Stimulated activated CD4-positive, alpha-beta T cell treated with anti-CD3 and anti-CD28 coated beads, Interleukin-1b, Interleukin-23, amount 100 ng/mL, for 48 hours (primary cell): ENCODE measurements at regions not wholly inside any gene's neighbourhood (a gene's known extent, or its start where the extent isn't known, plus 50 kb on each side); places are given as distances from the start of the nearest gene placed in this dataset.
"Not testable (repeated sequence)": the region's sequence is repeated elsewhere in the genome, so short reads cannot be mapped to it uniquely, and the experiment has no call there.

Experiments
- DNase-seq: peaks from one replicate; pipeline ENCODE4 v3.0.0-alpha.2; 2020

GRCh38 chr3:20537234-20537633 is 351.2 kb upstream of the SGO1 start:
- DNase-seq: no peak

DNA sequence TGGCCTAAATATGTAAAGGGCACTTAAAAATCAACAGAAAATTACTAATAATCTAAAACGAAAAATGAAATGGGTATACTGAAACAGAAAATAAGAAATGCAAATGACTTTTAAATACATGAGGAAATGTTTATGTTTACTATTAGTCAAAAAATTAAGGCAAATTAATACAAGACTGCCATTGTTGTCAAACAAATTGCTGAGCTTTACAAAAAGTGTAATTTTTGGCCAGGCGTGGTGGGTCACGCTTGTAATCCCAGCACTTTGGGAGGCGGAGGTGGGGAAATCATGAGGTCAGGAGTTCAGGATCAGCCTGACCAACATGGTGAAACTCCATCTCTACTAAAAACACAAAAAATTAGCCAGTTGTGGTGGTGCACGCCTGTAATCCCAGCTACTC is 343.9 kb upstream of the SGO1 start:
- no peak for DNase-seq

DNA sequence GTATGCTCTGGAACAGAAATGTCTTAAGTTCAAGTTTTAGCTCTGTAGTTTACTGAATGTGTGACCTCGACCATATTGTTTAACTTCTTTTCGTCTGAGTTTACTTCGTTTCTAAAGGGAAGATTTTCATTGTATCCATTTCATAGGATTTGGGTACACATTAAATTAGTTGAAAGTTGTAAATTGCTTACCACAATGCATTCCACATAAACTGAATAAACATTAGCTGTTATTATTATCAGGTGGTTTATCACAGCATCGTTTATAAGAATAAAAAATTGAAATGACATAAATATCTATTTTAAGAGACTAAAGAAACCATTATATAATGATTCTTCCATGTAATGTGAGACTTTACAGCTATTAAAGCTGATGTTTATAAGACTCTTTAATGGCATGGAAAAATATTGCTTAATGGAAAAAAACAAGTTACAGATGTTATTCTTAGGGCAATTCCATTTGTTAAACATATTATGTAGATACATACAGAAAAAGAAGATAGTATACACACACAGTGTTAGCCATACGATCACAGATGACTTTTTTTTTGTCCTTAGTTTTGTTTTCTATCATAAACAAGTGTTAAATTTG is 342.3 kb upstream of the SGO1 start:
- DNase-seq: no peak

DNA sequence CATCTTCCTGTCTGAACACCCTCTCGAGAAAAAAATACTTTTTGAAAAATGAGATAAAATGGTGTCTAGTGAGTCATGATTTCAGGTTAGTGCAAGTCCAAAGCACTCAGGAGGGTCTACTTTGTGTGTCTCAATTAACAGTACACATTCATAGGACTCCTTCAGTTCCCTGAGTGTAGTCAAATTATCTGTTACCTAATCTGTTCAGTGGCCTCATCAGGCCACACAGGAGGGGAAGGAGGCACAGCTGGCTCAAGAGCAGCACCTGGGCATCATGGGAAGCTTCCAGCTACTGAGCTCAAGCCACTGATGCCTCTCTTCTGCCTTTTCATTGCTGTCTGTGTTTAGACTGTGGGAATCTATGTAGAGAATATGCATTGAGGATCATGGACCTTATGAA is 341.4 kb upstream of the SGO1 start:
- no peak for DNase-seq

DNA sequence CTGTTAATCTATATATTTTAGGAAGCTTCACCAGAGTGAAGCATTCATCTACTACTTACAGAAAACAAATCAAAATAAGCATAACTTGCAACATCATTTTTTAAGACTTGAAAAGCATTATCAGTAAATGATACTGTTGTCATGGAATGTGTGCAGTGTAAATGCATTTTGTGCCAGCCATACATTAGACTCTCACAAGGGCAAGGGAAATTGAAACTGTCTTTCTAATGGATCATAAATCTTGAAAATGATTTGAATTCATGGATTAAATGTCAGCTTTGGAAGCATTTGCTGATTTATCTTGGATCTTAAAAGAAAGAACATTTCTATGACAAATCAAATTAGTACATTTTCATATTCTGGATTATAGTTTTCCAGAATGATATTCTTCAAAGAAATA is 338.3 kb upstream of the SGO1 start:
- DNase-seq: no peak

DNA sequence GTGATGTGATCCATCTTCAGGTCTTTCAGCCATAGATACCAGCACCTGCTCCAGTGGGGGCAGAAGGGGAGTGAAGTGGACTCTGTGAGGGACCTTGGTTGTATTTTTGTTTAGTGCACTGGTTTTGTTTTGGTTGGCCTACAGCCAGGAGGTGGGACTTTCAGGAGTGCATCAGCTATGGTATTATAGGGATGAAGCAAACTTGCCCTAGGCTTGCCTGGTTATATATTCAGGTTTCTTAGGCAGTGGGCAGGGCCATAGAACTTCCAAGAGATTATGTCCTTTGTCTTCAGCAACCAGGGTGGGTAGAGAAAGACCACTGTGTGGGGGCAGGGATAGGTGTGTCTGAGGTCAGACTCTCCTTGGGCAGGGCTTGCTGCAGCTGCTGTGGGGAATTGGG is 337.3 kb upstream of the SGO1 start:
- no peak for DNase-seq

DNA sequence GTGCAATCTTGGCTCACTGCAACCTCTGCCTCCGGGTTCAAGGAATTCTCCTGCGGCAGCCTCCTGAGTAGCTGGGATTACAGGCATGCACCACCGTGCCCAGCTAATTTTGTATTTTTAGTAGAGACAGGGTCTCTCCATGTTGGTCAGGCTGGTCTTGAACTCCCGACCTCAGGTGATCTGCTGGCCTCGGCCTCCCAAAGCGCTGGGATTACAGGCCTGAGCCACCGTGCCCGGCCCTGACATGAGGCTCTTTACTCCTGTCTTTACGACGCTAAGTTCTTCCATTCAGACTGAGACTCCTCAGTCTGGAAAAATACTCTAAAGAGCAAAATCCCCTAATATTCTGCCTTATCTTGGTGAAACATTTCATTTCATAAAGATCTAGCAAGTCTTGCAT is 331.3 kb upstream of the SGO1 start:
- not testable (repeated sequence) for DNase-seq

DNA sequence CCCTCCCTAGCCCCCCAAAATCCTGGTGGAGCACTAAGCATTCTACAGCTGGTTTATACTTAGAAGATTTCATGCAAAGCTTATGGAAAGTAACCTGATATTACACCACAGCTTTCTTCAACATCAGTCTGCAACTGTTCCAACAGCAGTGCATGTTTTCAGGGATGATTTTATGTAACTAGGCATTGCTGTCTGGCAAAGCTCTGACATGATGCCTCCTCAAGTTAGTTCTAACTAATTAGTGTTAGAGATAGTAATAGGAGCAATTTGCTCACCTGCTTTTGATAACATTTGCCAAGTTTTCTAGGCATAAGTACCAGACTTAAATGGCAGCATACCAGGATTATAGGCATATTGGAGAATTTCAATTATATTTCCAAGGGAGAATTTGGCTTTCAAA is 330.3 kb upstream of the SGO1 start:
- no peak for DNase-seq

DNA sequence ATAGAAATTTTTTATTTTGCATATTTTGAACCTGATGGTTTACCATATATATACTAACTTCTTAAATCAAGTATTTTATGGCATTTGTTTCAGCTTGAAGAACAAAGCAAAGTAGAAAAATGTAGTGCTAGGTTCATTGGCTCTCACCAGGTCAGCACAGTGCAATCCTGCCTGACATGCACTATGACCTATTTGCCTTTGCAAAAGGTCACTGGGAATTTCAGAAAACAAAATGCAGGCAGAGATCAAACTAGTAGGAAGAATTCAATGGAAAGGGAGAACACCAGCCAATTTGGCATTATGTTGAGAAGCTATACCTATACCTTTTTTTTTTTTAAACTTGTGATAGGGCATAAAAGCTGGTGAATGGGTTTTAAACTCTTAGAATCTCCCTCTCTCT is 329.8 kb upstream of the SGO1 start:
- no peak for DNase-seq

GRCh38 chr3:20511863-20512505 is 326.0 kb upstream of the SGO1 start:
- DNase-seq: no peak

- DNase-seq: no peak
Measured at GRCh38 chr3:20510396-20510795, 324.4 kb upstream of the SGO1 start.

- DNase-seq: no peak
Measured at GRCh38 chr3:20503394-20504082, 317.5 kb upstream of the SGO1 start.

- DNase-seq: no peak
Measured at GRCh38 chr3:20490996-20491395, 305.0 kb upstream of the SGO1 start.

DNA sequence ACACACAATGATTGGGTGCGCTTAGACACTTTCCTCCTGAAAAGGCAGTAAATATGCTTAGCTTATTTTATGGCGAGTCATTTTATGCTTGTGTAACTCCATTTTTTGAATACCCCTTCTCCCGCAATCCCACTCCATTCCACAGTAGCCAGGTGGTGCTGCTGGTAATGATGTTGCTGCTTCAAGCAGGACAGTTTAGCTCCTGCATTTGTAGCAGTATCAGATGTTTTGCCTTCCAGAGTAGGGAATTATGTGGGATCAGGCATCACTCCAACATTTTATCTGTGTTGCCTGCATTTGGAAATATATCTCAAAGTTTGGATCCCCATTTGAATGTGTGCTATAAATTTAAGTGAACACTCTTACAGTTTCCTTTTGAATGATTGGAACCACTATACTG is 302.1 kb upstream of the SGO1 start:
- no peak for DNase-seq

GRCh38 chr3:20484126-20484525 is 298.1 kb upstream of the SGO1 start:
- DNase-seq: no peak

DNA sequence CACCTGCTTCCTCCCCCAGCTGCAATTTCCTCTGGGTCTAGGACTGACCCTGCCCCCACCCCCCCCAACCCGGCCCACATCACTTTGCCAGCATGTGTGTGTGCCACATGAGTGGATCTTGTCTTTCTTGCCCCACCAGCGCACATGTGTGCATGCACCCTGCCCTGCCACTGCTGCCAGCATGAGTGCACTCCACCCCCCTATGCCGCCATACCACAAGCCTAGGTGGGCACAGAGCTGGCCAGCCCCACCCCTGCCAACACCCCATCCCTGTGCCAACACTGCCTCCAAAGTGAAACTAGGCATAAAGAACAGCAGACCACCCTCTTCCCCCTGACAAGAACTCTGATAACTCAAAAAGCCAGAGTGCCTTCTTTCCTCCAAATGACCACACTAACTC is 296.3 kb upstream of the SGO1 start:
- DNase-seq: no peak

GRCh38 chr3:20480786-20481365 is 294.9 kb upstream of the SGO1 start:
- DNase-seq: no peak

DNA sequence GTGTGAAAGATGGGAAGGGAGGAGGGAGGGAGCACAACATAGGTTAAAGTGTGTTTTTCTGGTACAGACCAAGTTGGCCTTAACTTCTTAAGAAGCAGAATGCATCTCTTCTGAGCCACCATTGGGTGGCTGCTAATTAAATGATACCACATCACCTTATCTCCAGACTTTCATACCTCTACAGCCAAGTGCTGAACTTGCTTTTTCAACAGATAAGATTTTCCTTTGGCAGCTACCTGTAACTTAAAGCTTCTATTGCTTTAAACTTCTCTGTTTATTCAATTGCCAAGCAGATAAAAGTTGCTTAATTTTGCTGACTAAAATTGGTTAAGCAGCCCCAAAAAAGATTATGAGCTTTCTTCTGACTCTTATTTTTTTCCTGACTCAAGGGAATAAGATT is 292.4 kb upstream of the SGO1 start:
- DNase-seq: no peak

GRCh38 chr3:20464237-20464636 is 278.2 kb upstream of the SGO1 start:
- not testable (repeated sequence) for DNase-seq

DNA sequence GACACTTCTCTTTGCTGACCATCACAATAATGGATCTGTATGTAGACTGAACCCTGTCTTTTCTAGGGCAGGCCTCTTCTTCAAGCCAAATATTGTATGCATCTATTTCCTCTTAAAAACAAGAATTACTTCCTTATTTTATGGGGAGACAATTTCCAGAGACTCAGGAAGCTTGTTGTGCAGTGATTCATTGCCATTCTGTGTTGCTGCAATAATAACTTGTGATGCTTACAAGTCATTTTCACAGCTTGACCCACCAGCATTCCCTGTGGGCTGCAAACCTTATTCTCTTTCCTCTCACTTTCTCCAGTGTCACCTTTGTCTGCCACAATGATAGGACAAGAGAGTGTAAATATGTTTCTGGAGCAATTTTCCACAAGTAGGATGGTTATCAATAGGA is 276.7 kb upstream of the SGO1 start:
- no peak for DNase-seq

GRCh38 chr3:20462226-20462625 is 276.2 kb upstream of the SGO1 start:
- no peak for DNase-seq

DNA sequence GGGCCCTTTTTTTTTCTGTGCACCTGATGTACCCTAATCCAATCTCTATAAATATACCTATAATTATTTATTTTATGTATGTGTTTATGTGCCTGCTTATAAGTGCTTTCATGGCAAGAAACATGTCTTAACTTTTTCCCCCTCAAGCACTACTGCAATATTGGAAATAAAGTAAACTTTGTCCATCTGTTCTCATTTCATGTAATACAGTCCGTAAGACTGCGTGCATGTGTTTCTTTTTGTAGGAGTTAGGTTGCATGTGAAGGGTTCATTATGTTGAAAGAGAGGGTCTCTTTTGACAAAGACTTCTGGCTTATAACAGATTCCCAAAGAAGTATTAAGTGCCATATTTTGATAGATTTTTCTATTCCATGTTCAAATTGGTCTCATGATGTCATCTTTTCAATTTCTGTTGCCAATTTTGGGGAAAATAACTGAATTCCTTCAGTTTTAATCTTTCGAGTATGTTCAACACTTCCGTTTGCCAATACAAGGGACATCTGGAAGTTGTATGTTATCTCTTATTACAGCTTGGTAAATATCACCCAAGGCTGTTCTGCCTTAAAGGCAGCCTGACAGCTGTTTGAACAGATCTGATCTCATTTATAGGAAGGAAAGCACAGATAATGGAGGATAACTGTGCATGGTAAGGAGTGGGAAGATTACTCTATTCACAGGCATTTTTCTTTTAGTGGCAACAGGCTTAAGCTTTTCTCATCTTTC is 273.1 kb upstream of the SGO1 start:
- no peak for DNase-seq

- no peak for DNase-seq
Measured at GRCh38 chr3:20456511-20456910, 270.5 kb upstream of the SGO1 start.

GRCh38 chr3:20451170-20451569 is 265.2 kb upstream of the SGO1 start:
- no peak for DNase-seq
